CD4-positive, alpha-beta T cell (primary cell): ENCODE measurements at regions not wholly inside any gene's neighbourhood (a gene's known extent, or its start where the extent isn't known, plus 50 kb on each side); places are given as distances from the start of the nearest gene placed in this dataset.
A peak's percentile ranks its signal among the peaks of the same experiment; 100 is the strongest.

ENCODE experiments used
- ATAC-seq: fragments of 200-7000 bp; cut with Tn5 transposase; one replicate; pipeline ENCODE4 v1.10.0; 2022; ENCODE audit warnings: mild to moderate bottlenecking; ENCODE audit not compliant: poor library complexity
- CTCF ChIA-PET: fragments of 350-600 bp; sonication (Branson Sonifier 250); formaldehyde crosslinking; loops from one replicate; lab custom pipeline; 2021; ENCODE audit warnings: antibody characterized with exemption, inconsistent platforms; lab: Charles Lee
- POLR2A ChIA-PET: fragments of 350-600 bp; sonication (Branson Sonifier 250); formaldehyde crosslinking; loops from one replicate; lab custom pipeline; 2021; ENCODE audit warnings: antibody characterized with exemption, inconsistent platforms; lab: Charles Lee
- DNase-seq, 14 experiments: peaks; one replicate each; pipeline ENCODE4 v3.0.0-alpha.2; 2013 to 2020; ENCODE audit warnings: mixed read lengths in 2 of 14
- H3K27ac ChIP-seq, 2 donors: one replicate each; pipeline versions ENCODE4 v1.5.1 to v1.7.0; 2013; ENCODE audit warnings: low read length in 2 of 2, low read depth in 1 of 2, mild to moderate bottlenecking in 1 of 2
- H3K27me3 ChIP-seq, 2 experiments: 1 replicate in 1 of 2; 2 replicates in 1 of 2; pipeline versions ENCODE4 v1.6.1 to v1.7.0; 2013; ENCODE audit warnings: low read length in 2 of 2, control low read depth in 1 of 2, mild to moderate bottlenecking in 1 of 2, moderate library complexity in 1 of 2; ENCODE audit not compliant: insufficient read depth in 2 of 2, control insufficient read depth in 1 of 2
- H3K36me3 ChIP-seq: one replicate; pipeline ENCODE4 v1.6.1; 2013; ENCODE audit warnings: low read length, control low read depth; ENCODE audit not compliant: insufficient read depth
- H3K4me1 ChIP-seq: one replicate; pipeline ENCODE4 v1.6.1; 2013; ENCODE audit warnings: low read length, control low read depth; ENCODE audit not compliant: insufficient read depth
- H3K4me3 ChIP-seq: one replicate; pipeline ENCODE4 v1.5.1; 2013; ENCODE audit warnings: mild to moderate bottlenecking, low read length, moderate library complexity
- H3K9me3 ChIP-seq, 2 experiments: 1 replicate in 1 of 2; 2 replicates in 1 of 2; pipeline versions ENCODE4 v1.6.1 to v1.7.0; 2013; ENCODE audit warnings: low read length in 2 of 2, mild to moderate bottlenecking in 2 of 2, control low read depth in 1 of 2, moderate library complexity in 1 of 2; ENCODE audit not compliant: control insufficient read depth in 1 of 2, insufficient read depth in 1 of 2
- H3K27ac Mint-ChIP-seq: one replicate; pipeline ENCODE4 v1.8.0; 2020; ENCODE audit warnings: mixed read lengths
- H3K27me3 Mint-ChIP-seq: one replicate; pipeline ENCODE4 v1.8.0; 2021; ENCODE audit warnings: mixed read lengths
- H3K36me3 Mint-ChIP-seq: one replicate; pipeline ENCODE4 v1.8.0; 2021; ENCODE audit warnings: low read depth, mixed read lengths
- H3K4me1 Mint-ChIP-seq: one replicate; pipeline ENCODE4 v1.8.0; 2021; ENCODE audit warnings: low read depth, mixed read lengths
- H3K4me3 Mint-ChIP-seq: one replicate; pipeline ENCODE4 v1.8.0; 2020; ENCODE audit warnings: mild to moderate bottlenecking, mixed read lengths
- H3K9me3 Mint-ChIP-seq: one replicate; pipeline ENCODE4 v1.8.0; 2020; ENCODE audit warnings: mixed read lengths
- intact Hi-C, 2 experiments: fragments of 100-400 bp; cut with DNase I in 1 of 2; cut with micrococcal nuclease in 1 of 2; formaldehyde crosslinking; loops; one replicate each; pipeline versions ENCODE4 v1.15.1 to v1.9.0; 2023 to 2025; cut with DNase I, micrococcal nuclease
- TF ChIP-seq, protein P1 (sequence below): fragments of 200-600 bp; IDR thresholded peaks from one replicate; pipeline ENCODE4 v1.8.0; 2022; ENCODE audit warnings: antibody characterized with exemption, mild to moderate bottlenecking

DNA sequence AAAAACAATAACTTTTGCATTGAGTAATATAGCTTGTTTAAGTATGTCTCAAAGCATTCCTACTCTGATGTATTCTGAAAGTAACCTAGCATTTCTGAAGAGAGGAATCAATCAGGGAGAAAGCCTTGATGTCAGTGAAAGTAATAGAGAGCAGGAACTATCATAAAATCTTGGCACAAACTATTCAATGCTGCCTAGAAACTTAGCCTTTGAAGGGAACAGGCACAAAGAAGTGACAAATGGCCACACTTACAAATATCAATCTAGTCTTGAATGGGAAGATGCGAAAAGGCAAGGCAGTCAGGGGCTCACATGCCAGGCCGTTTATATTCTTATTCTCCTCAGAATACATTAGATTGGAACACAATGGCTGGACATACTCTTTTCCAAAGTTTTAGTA, 576.5 kb upstream of the ANO3 start:
- peaks cover 0 to 22% of the 10 kb centered on the region in 2 experiments for H3K9me3 ChIP-seq
- TF ChIP-seq, protein P1, sequence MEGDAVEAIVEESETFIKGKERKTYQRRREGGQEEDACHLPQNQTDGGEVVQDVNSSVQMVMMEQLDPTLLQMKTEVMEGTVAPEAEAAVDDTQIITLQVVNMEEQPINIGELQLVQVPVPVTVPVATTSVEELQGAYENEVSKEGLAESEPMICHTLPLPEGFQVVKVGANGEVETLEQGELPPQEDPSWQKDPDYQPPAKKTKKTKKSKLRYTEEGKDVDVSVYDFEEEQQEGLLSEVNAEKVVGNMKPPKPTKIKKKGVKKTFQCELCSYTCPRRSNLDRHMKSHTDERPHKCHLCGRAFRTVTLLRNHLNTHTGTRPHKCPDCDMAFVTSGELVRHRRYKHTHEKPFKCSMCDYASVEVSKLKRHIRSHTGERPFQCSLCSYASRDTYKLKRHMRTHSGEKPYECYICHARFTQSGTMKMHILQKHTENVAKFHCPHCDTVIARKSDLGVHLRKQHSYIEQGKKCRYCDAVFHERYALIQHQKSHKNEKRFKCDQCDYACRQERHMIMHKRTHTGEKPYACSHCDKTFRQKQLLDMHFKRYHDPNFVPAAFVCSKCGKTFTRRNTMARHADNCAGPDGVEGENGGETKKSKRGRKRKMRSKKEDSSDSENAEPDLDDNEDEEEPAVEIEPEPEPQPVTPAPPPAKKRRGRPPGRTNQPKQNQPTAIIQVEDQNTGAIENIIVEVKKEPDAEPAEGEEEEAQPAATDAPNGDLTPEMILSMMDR, result no peak
- intact Hi-C loops, result no loop called here
- no peak overlapping the region for H3K4me3 Mint-ChIP-seq
- peaks cover 15% of the 10 kb centered on the region for H3K9me3 Mint-ChIP-seq
- H3K27me3 Mint-ChIP-seq, result no peaks in the 10 kb centered on the region
- H3K4me1 ChIP-seq, result no peaks in the 10 kb centered on the region
- H3K27me3 ChIP-seq, result no peaks in the 10 kb centered on the region
- H3K36me3 Mint-ChIP-seq, result no peaks in the 10 kb centered on the region
- H3K36me3 ChIP-seq, result no peaks in the 10 kb centered on the region
- no peak overlapping the region for H3K4me3 ChIP-seq
- no peak overlapping the region for H3K27ac ChIP-seq
- POLR2A ChIA-PET, result no interaction called here
- CTCF ChIA-PET, result no interaction called here
- H3K4me1 Mint-ChIP-seq, result no peaks in the 10 kb centered on the region
- ATAC-seq, result no peak
- no peak overlapping the region for H3K27ac Mint-ChIP-seq
- DNase-seq, result no peak

DNA sequence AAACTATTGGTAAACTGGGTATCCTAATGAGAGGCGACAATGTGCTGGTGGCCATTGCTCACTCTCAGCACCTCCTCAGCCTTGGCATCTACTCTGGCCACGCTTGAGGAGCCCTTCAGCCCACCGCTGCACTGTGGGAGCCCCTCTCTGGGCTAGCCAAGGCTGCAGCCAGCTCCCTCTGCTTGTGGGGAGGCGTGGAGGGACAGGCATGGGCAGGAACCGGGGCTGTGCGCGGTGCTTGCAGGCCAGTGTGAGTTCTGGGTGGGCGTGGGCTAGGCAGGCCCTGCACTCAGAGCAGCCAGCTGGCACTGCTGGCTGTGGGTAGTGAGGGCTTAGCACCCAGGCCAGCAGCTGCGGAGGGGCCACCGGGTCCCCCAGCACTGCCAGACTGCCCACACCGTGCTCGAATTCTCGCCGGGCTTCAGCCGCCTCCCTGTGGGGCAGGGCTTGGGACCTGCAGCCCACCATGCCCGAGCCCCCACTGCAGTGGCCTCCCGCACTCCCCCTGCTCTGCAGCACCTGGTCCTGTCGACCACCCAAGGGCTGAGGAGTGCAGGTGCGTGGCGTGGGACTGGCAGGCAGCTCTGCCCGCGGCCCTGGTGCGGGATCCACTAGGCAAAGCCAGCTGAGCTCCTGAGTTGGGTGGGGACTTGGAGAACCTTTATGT, 575.9 kb upstream of the ANO3 start:
- H3K36me3 ChIP-seq, result no peaks in the 10 kb centered on the region
- ATAC-seq (no peak), DNase-seq (peak in 1 of 14 experiments; percentile 4)
- no peak overlapping the region for H3K4me3 ChIP-seq
- ChIA-PET CTCF (no interaction called here), POLR2A (no interaction called here)
- intact Hi-C loops, result no loop called here
- Mint-ChIP-seq H3K4me3 (no peak overlapping the region), H3K27me3 (no peaks in the 10 kb centered on the region), H3K27ac (no peak overlapping the region), H3K4me1 (no peaks in the 10 kb centered on the region), H3K36me3 (no peaks in the 10 kb centered on the region), H3K9me3 (peaks cover 18% of the 10 kb centered on the region)
- peaks cover 0 to 22% of the 10 kb centered on the region in 2 experiments for H3K9me3 ChIP-seq
- no peak overlapping the region for H3K27ac ChIP-seq
- H3K4me1 ChIP-seq, result no peaks in the 10 kb centered on the region
- H3K27me3 ChIP-seq, result no peaks in the 10 kb centered on the region
- TF ChIP-seq, protein P1, result no peak

DNA sequence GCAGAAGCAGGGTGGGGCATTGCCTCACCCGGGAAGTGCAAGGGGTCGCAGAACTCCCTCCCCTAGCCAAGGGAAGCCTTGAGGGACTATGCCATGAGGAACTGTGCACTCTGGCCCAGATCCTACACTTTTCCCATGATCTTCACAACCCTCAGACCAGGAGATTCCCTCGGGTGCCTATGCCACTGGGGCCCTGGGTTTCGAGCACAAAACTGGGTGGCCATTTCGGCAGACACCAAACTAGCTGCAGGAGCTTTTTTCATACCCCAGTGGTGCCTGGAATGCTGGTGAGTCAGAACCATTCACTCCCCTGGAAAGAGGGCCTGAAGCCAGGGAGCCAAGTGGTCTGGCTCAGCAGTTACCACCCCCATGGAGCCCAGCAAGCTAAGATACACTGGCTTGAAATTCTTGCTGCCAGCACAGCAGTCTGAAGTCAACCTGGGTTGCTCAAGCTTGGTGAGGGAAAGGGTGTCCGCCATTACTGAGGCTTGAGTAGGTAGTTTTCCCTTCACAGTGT, 573.7 kb upstream of the ANO3 start:
- Mint-ChIP-seq H3K4me3 (no peak overlapping the region), H3K9me3 (peaks cover 25% of the 10 kb centered on the region), H3K27ac (no peak overlapping the region), H3K4me1 (no peaks in the 10 kb centered on the region), H3K27me3 (no peaks in the 10 kb centered on the region), H3K36me3 (no peaks in the 10 kb centered on the region)
- TF ChIP-seq, protein P1, result no peak
- Histone ChIP-seq H3K4me3 (no peak overlapping the region), H3K27me3 (no peaks in the 10 kb centered on the region), H3K36me3 (no peaks in the 10 kb centered on the region), H3K9me3 (peaks cover 0 to 22% of the 10 kb centered on the region in 2 experiments), H3K27ac (no peak overlapping the region), H3K4me1 (no peaks in the 10 kb centered on the region)
- ChIA-PET POLR2A (no interaction called here), CTCF (no interaction called here)
- DNase-seq (no peak), ATAC-seq (no peak)
- intact Hi-C loops, result no loop called here
